ENCODE measurements at regions not wholly inside any gene's neighbourhood (a gene's known extent, or its start where the extent isn't known, plus 50 kb on each side); places are given as distances from the start of the nearest gene placed in this dataset.

GRCh38 chr13:65803530-65804392 is 1426.4 kb downstream of the PCDH9 start:
- TF ChIP-seq, protein P1, sequence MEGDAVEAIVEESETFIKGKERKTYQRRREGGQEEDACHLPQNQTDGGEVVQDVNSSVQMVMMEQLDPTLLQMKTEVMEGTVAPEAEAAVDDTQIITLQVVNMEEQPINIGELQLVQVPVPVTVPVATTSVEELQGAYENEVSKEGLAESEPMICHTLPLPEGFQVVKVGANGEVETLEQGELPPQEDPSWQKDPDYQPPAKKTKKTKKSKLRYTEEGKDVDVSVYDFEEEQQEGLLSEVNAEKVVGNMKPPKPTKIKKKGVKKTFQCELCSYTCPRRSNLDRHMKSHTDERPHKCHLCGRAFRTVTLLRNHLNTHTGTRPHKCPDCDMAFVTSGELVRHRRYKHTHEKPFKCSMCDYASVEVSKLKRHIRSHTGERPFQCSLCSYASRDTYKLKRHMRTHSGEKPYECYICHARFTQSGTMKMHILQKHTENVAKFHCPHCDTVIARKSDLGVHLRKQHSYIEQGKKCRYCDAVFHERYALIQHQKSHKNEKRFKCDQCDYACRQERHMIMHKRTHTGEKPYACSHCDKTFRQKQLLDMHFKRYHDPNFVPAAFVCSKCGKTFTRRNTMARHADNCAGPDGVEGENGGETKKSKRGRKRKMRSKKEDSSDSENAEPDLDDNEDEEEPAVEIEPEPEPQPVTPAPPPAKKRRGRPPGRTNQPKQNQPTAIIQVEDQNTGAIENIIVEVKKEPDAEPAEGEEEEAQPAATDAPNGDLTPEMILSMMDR (IDR thresholded peaks at IDR 0.05) = no peak

GRCh38 chr13:65789815-65790214 is 1440.3 kb downstream of the PCDH9 start:
- TF ChIP-seq, protein P1 (IDR thresholded peaks at IDR 0.05) = no peak

DNA sequence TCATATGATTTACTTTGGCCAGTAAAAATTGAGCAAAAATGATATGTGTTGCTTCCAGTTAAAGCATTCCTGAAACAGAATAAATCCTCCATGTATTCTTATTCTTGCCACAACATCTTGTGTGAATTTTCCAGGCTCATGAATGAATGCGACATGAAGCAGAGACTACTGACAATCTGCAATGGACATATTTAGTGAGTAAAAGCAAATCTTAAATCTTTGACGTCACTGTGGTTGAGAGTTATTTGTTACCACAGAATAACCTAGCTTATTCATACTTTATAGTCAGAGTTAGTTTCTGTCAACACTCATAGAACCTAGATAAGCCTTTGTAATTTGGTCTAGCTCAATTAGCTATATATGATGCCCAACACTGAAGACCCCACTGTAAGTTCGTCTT is 1443.1 kb downstream of the PCDH9 start:
- TF ChIP-seq, protein P1 (IDR thresholded peaks at IDR 0.05) = no peak

DNA sequence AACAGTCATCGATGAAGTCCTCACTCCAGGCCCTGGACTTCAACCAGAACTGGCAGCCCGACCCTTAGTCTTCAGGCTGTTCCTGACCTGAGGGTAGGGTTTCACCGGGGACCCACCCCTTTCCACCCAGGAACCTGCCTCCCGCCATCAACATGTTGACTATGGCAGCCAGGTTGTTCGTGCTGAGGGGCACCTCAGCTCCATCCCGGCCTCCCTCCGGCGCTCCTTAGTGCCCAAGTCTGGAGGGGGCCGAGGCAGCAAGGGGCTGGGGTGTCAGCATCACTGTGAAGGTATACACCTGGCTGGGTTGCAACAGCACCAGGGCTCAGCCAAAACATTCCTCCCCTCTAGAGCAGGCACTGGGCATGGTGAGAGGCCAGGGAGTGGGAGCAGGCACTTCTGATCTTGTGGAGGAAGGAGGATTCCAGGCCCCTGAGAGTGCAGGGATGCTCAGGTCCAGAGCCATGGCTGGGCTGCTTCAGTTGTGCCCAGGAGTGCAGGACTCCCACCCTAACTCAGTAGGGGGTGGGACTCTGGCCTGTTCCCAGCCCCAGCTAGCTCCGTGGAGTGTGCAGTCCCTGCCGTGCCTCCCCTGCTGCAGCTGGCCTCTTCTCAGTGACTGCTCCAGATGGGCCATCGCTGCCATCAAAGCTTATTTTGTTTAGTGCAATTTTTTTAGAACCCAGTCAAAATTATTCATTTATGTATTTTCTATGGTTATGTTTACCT is 1445.9 kb downstream of the PCDH9 start:
- TF ChIP-seq, protein P1 (IDR thresholded peaks at IDR 0.05) = no peak

DNA sequence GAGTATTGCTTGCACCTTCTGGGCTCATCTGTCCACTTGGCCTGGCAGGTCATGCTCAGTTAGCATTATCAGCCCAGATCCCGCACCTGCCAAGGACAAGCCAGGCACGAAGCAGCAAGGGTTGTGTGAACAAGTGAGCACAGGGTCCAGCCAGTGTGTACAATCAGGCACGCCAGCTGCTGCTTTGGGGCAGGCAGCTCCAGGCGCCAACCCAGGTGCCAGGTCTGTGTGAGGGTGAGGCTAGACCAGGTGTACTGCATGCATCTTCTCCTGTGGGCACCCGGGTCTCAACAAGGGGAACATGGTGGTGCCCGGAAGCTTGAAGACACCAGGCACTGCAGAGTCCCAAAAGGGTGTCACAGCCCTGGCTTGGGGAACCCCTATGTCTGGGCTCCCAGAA is 1446.8 kb downstream of the PCDH9 start:
- TF ChIP-seq, protein P1 (IDR thresholded peaks at IDR 0.05) = no peak

- TF ChIP-seq, protein P1 (IDR thresholded peaks at IDR 0.05) = no peak
Observed at GRCh38 chr13:65768545-65768944, 1461.6 kb downstream of the PCDH9 start.

- TF ChIP-seq, protein P1 (IDR thresholded peaks at IDR 0.05) = no peak
Observed at GRCh38 chr13:65763811-65764210, 1466.3 kb downstream of the PCDH9 start.

Data from LNCAP (cell line).